ENCODE measurements at regions not wholly inside any gene's neighbourhood (a gene's known extent, or its start where the extent isn't known, plus 50 kb on each side); places are given as distances from the start of the nearest gene placed in this dataset.
A peak's percentile ranks its signal among the peaks of the same experiment; 100 is the strongest.

GRCh38 chr12:116365114-116365513 is 87.6 kb upstream of the MED13L start:
- no peaks in the 10 kb centered on the region for H3K27me3 ChIP-seq (replicated peaks; ENCODE audit: control insufficient read depth, insufficient read depth, low read length)
- no peaks in the 10 kb centered on the region for H3K4me1 ChIP-seq (ENCODE audit: control insufficient read depth, insufficient read depth, low read length)
- no peak for DNase-seq (ENCODE audit: low read depth)
- H3K4me3 ChIP-seq (ENCODE audit: low read length), result no peak overlapping the region
- H3K9ac ChIP-seq (ENCODE audit: low read length), result no peak overlapping the region
- H3K9me3 ChIP-seq (ENCODE audit: control insufficient read depth, low read length), result peaks cover 4% of the 10 kb centered on the region
- no peaks in the 10 kb centered on the region for H3K36me3 ChIP-seq (ENCODE audit: control insufficient read depth, insufficient read depth, low read length, severe bottlenecking)

GRCh38 chr12:116365606-116366455 is 88.3 kb upstream of the MED13L start:
- DNase-seq (ENCODE audit: low read depth), result no peak
- H3K36me3 ChIP-seq (ENCODE audit: control insufficient read depth, insufficient read depth, low read length, severe bottlenecking), result no peaks in the 10 kb centered on the region
- peaks cover 5% of the 10 kb centered on the region for H3K4me1 ChIP-seq (ENCODE audit: control insufficient read depth, insufficient read depth, low read length)
- H3K27me3 ChIP-seq (replicated peaks; ENCODE audit: control insufficient read depth, insufficient read depth, low read length), result no peaks in the 10 kb centered on the region
- H3K4me3 ChIP-seq (ENCODE audit: low read length), result no peak overlapping the region
- no peak overlapping the region for H3K9ac ChIP-seq (ENCODE audit: low read length)
- peaks cover 4% of the 10 kb centered on the region for H3K9me3 ChIP-seq (ENCODE audit: control insufficient read depth, low read length)

- no peak overlapping the region for H3K4me3 ChIP-seq (ENCODE audit: low read length)
- no peaks in the 10 kb centered on the region for H3K27me3 ChIP-seq (replicated peaks; ENCODE audit: control insufficient read depth, insufficient read depth, low read length)
- no peak overlapping the region for H3K9ac ChIP-seq (ENCODE audit: low read length)
- no peaks in the 10 kb centered on the region for H3K36me3 ChIP-seq (ENCODE audit: control insufficient read depth, insufficient read depth, low read length, severe bottlenecking)
- peaks cover 11% of the 10 kb centered on the region for H3K4me1 ChIP-seq (ENCODE audit: control insufficient read depth, insufficient read depth, low read length)
- no peak for DNase-seq (ENCODE audit: low read depth)
- H3K9me3 ChIP-seq (ENCODE audit: control insufficient read depth, low read length), result peaks cover 4% of the 10 kb centered on the region
Measured at GRCh38 chr12:116366456-116366776, 88.9 kb upstream of the MED13L start.

GRCh38 chr12:116366824-116367223 is 89.3 kb upstream of the MED13L start:
- DNase-seq (ENCODE audit: low read depth), result no peak
- Histone ChIP-seq H3K27me3 (replicated peaks; ENCODE audit: control insufficient read depth, insufficient read depth, low read length) (no peaks in the 10 kb centered on the region), H3K36me3 (ENCODE audit: control insufficient read depth, insufficient read depth, low read length, severe bottlenecking) (no peaks in the 10 kb centered on the region), H3K9ac (ENCODE audit: low read length) (no peak overlapping the region), H3K4me1 (ENCODE audit: control insufficient read depth, insufficient read depth, low read length) (peaks cover 11% of the 10 kb centered on the region), H3K4me3 (ENCODE audit: low read length) (no peak overlapping the region), H3K9me3 (ENCODE audit: control insufficient read depth, low read length) (peaks cover 4% of the 10 kb centered on the region)

- Histone ChIP-seq H3K4me3 (ENCODE audit: low read length) (no peak overlapping the region), H3K9ac (ENCODE audit: low read length) (no peak overlapping the region), H3K9me3 (ENCODE audit: control insufficient read depth, low read length) (peaks cover 4% of the 10 kb centered on the region), H3K27me3 (replicated peaks; ENCODE audit: control insufficient read depth, insufficient read depth, low read length) (no peaks in the 10 kb centered on the region), H3K4me1 (ENCODE audit: control insufficient read depth, insufficient read depth, low read length) (peaks cover 11% of the 10 kb centered on the region), H3K36me3 (ENCODE audit: control insufficient read depth, insufficient read depth, low read length, severe bottlenecking) (no peaks in the 10 kb centered on the region)
- no peak for DNase-seq (ENCODE audit: low read depth)
Measured at GRCh38 chr12:116368196-116369194, 91.0 kb upstream of the MED13L start.

GRCh38 chr12:116370004-116370404 is 92.5 kb upstream of the MED13L start:
- Histone ChIP-seq H3K9me3 (ENCODE audit: control insufficient read depth, low read length) (peaks cover 4% of the 10 kb centered on the region), H3K36me3 (ENCODE audit: control insufficient read depth, insufficient read depth, low read length, severe bottlenecking) (no peaks in the 10 kb centered on the region), H3K4me1 (ENCODE audit: control insufficient read depth, insufficient read depth, low read length) (peaks cover 11% of the 10 kb centered on the region), H3K4me3 (ENCODE audit: low read length) (no peak overlapping the region), H3K27me3 (replicated peaks; ENCODE audit: control insufficient read depth, insufficient read depth, low read length) (no peaks in the 10 kb centered on the region), H3K9ac (ENCODE audit: low read length) (no peak overlapping the region)
- peak; percentile 57 for DNase-seq (ENCODE audit: low read depth)

- H3K9ac ChIP-seq (ENCODE audit: low read length), result peak overlapping the region; percentile 31
- no peaks in the 10 kb centered on the region for H3K27me3 ChIP-seq (replicated peaks; ENCODE audit: control insufficient read depth, insufficient read depth, low read length)
- peaks cover 13% of the 10 kb centered on the region for H3K4me1 ChIP-seq (ENCODE audit: control insufficient read depth, insufficient read depth, low read length)
- H3K9me3 ChIP-seq (ENCODE audit: control insufficient read depth, low read length), result peaks cover 4% of the 10 kb centered on the region
- H3K4me3 ChIP-seq (ENCODE audit: low read length), result no peak overlapping the region
- DNase-seq (ENCODE audit: low read depth), result peak; percentile 39
- no peaks in the 10 kb centered on the region for H3K36me3 ChIP-seq (ENCODE audit: control insufficient read depth, insufficient read depth, low read length, severe bottlenecking)
Measured at GRCh38 chr12:116370886-116371580, 93.5 kb upstream of the MED13L start.

GRCh38 chr12:116372815-116373214 is 95.3 kb upstream of the MED13L start:
- peaks cover 28% of the 10 kb centered on the region for H3K4me1 ChIP-seq (ENCODE audit: control insufficient read depth, insufficient read depth, low read length)
- DNase-seq (ENCODE audit: low read depth), result no peak
- no peak overlapping the region for H3K9ac ChIP-seq (ENCODE audit: low read length)
- H3K9me3 ChIP-seq (ENCODE audit: control insufficient read depth, low read length), result peaks cover 4% of the 10 kb centered on the region
- H3K27me3 ChIP-seq (replicated peaks; ENCODE audit: control insufficient read depth, insufficient read depth, low read length), result no peaks in the 10 kb centered on the region
- H3K4me3 ChIP-seq (ENCODE audit: low read length), result no peak overlapping the region
- no peaks in the 10 kb centered on the region for H3K36me3 ChIP-seq (ENCODE audit: control insufficient read depth, insufficient read depth, low read length, severe bottlenecking)

- DNase-seq (ENCODE audit: low read depth), result no peak
- peaks cover 4% of the 10 kb centered on the region for H3K9me3 ChIP-seq (ENCODE audit: control insufficient read depth, low read length)
- H3K4me1 ChIP-seq (ENCODE audit: control insufficient read depth, insufficient read depth, low read length), result peaks cover 28% of the 10 kb centered on the region
Measured at GRCh38 chr12:116373572-116374206, 96.2 kb upstream of the MED13L start.

GRCh38 chr12:116374207-116374606 is 96.7 kb upstream of the MED13L start:
- no peak overlapping the region for H3K9ac ChIP-seq (ENCODE audit: low read length)
- peaks cover 28% of the 10 kb centered on the region for H3K4me1 ChIP-seq (ENCODE audit: control insufficient read depth, insufficient read depth, low read length)
- DNase-seq (ENCODE audit: low read depth), result no peak
- no peaks in the 10 kb centered on the region for H3K27me3 ChIP-seq (replicated peaks; ENCODE audit: control insufficient read depth, insufficient read depth, low read length)
- no peaks in the 10 kb centered on the region for H3K36me3 ChIP-seq (ENCODE audit: control insufficient read depth, insufficient read depth, low read length, severe bottlenecking)
- peaks cover 4% of the 10 kb centered on the region for H3K9me3 ChIP-seq (ENCODE audit: control insufficient read depth, low read length)
- no peak overlapping the region for H3K4me3 ChIP-seq (ENCODE audit: low read length)

More at GRCh38 chr12:116373572-116374206, 96.2 kb upstream of the MED13L start:
- Histone ChIP-seq H3K27me3 (replicated peaks; ENCODE audit: control insufficient read depth, insufficient read depth, low read length) (no peaks in the 10 kb centered on the region), H3K9ac (ENCODE audit: low read length) (no peak overlapping the region), H3K4me3 (ENCODE audit: low read length) (no peak overlapping the region), H3K36me3 (ENCODE audit: control insufficient read depth, insufficient read depth, low read length, severe bottlenecking) (no peaks in the 10 kb centered on the region)
